ENCODE measurements at regions not wholly inside any gene's neighbourhood (a gene's known extent, or its start where the extent isn't known, plus 50 kb on each side); places are given as distances from the start of the nearest gene placed in this dataset.

- DNase-seq, result no peak
Observed at GRCh38 chr3:79843180-79843579, 75.4 kb upstream of the ROBO1 start.

DNA sequence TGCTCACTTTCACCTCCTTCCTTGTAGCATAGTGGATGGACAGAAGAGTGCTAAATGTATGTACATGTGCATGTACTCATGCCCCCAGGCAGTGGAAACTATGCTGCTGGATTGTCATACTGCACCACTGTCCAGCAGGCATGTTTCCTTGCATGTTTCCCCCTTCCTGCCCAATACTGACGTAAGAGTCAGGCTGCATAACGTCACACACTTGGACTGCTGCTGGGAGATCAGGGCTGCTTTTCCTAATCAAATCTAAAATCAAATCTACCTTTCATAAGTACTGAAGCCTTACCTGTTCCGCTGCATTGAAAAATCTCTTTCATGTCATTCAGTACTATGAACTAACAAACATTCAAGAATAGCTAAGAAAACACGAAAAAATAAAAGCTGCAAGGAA is 67.9 kb upstream of the ROBO1 start:
- no peak for DNase-seq

DNA sequence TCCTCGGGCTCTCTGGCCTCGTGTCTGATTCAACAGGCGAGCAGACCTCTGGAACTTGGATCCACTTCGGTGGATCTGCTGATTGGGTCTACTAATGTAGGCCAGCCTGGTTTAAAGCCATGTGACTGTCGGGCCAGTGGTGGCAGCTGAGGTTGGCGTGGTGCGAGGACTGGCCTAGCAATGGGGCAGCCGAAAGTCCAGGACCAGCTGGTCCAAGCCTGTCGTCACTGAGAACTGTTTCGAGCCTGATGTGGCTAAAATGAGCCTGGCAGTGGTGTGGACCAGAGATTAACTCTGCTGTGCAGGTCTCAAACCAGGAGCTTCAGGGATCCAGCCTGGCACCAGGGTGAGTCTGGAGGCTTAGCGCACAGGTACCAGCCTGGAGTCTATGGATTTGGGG is 56.4 kb upstream of the ROBO1 start:
- DNase-seq, result no peak

DNA sequence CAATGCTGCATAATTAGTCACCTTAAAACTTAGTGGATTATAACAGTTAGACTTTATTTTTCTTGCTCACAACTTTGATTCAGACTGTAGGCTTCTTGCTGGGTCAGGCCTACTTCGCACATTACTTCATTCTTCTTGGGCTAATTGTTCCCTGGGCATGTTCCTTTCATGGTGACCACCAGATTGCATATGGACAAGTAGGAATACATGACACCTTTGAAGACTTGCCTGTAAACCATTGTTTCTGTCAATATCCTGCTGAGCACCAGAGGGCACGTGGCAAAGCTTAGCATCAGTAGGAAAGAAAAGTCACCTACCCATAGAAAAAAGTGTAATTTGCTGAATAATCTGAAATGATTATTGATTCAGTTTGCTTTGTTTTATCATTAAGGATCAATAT is 54.3 kb upstream of the ROBO1 start:
- DNase-seq, result no peak

DNA sequence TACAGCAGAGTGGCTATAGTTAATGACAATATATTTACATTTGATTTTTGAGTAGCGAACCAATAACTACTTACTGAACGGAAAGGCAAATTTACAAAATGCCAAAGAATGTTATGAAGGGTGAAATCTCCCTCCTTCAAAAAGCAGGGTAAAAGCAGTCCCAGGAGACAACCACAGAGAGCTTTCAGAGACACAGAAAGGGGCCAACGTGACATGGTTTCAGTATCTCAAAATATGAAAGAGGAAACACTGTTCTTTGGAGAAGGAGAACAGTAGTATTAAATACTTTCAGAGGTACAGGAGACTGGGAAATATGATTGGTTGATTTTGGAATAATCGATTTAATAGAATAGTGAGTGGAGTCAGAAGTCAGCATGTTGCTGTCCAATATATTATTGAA is 52.3 kb upstream of the ROBO1 start:
- no peak for DNase-seq

DNA sequence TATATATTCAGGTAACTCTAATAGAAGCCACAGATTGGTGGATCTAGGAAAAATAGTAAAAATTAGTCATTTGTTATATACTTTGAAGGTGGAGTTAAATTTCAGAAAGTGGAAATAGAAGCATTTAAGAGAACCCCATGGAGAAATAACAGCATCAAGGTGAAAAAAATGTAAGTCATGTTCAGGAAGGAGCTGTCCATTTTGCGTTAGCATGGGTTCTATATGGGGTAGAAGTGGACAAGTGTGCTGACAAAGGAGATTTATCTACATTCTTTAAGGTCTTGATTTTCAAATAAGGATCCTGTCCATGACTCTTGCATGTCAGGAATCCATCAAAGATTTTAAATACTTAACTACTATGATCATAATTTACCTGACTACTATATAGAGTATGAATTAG is 50.2 kb upstream of the ROBO1 start:
- DNase-seq, result no peak
